ENCODE measurements at regions not wholly inside any gene's neighbourhood (a gene's known extent, or its start where the extent isn't known, plus 50 kb on each side); places are given as distances from the start of the nearest gene placed in this dataset.

GRCh38 chr2:10242998-10243925 lies 59.4 kb upstream of the HPCAL1 start:
- ChIA-PET CTCF (no interaction called here), POLR2A (no interaction called here), RAD21 (ENCODE audit: low non-redundant PET in 1 of 2, low total read pairs in 2 of 2, uncharacterized antibody in 2 of 2, unreplicated experiment in 2 of 2) (no interaction called here)
- Histone ChIP-seq H2AFZ (ENCODE audit: low read depth, low read length, poor library complexity, severe bottlenecking) (no peak overlapping the region), H3K79me2 (ENCODE audit: insufficient read depth, low read length) (no peaks in the 10 kb centered on the region), H3K27ac (ENCODE audit: low read depth, low read length) (no peak overlapping the region), H3K27me3 (ENCODE audit: insufficient read depth, low read length) (no peaks in the 10 kb centered on the region), H3K4me1 (ENCODE audit: control insufficient read depth in 1 of 2, insufficient read depth in 2 of 2, low read length in 2 of 2) (no peaks in the 10 kb centered on the region), H3K4me2 (ENCODE audit: low read length) (no peak overlapping the region), H3K36me3 (ENCODE audit: control insufficient read depth in 1 of 2, insufficient read depth in 2 of 2, low read length in 2 of 2) (no peaks in the 10 kb centered on the region), H3K9ac (ENCODE audit: low read length) (no peak overlapping the region), H3K9me2 (ENCODE audit: insufficient read depth) (no peaks in the 10 kb centered on the region), H3K4me3 (replicated peaks in 1 of 2; ENCODE audit: low read depth in 1 of 2, low read length in 2 of 2) (no peak overlapping the region), H4K20me1 (ENCODE audit: insufficient read depth) (no peaks in the 10 kb centered on the region), H3K9me3 (ENCODE audit: control insufficient read depth in 1 of 2, insufficient read depth in 1 of 2, low read depth in 1 of 2, low read length in 2 of 2) (no peaks in the 10 kb centered on the region)
- TF ChIP-seq TCF7L2 (IDR thresholded peaks at IDR 0.05; ENCODE audit: borderline replicate concordance, extremely low read depth, insufficient read depth, insufficient read length), result no peak
- TF ChIP-seq EZH2 (IDR thresholded peaks at IDR 0.05), result no peak
- TF ChIP-seq SIN3A (IDR thresholded peaks at IDR 0.05; ENCODE audit: low read depth), result no peak
- TF ChIP-seq YY1 (IDR thresholded peaks at IDR 0.05; ENCODE audit: extremely low read depth, insufficient replicate concordance, low read depth, low read length), result no peak
- no peak for TF ChIP-seq POLR2A (IDR thresholded peaks at IDR 0.05; ENCODE audit: borderline replicate concordance, extremely low read depth, insufficient read depth, insufficient read length)
- TF ChIP-seq EGR1 (IDR thresholded peaks at IDR 0.05; ENCODE audit: low read depth), result no peak
- no peak for TF ChIP-seq SP1 (IDR thresholded peaks at IDR 0.05; ENCODE audit: low read depth)
- TF ChIP-seq JUND (IDR thresholded peaks at IDR 0.05), result no peak
- TF ChIP-seq SRF (IDR thresholded peaks at IDR 0.05; ENCODE audit: low read depth), result no peak
- intact Hi-C loops (cut with micrococcal nuclease), result no loop called here
- DNase-seq (ENCODE audit: low read depth, low spot score) (no peak), ATAC-seq (no peak)
- no TSS peak for BruUV-seq (replicated peaks)

DNA sequence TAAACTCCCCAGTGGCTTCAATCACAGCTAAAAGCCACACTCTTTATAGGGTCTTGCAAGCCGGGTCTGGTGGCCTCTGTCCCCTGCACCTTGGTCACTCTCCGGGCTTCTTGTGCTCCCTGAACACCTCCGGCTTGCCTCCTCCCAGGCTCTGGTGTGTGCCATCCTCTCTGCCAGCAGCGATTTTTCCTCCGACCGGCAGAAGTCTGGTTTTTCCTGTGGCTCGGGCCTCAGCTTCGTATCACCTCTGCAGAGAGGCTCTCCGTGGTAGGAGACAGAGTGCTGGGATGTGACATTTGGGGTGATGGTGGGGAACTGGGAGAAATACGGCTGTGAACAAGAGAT lies 58.8 kb upstream of the HPCAL1 start:
- Histone ChIP-seq H3K36me3 (ENCODE audit: control insufficient read depth in 1 of 2, insufficient read depth in 2 of 2, low read length in 2 of 2) (no peaks in the 10 kb centered on the region), H3K9me3 (ENCODE audit: control insufficient read depth in 1 of 2, insufficient read depth in 1 of 2, low read depth in 1 of 2, low read length in 2 of 2) (no peaks in the 10 kb centered on the region), H4K20me1 (ENCODE audit: insufficient read depth) (no peaks in the 10 kb centered on the region), H3K79me2 (ENCODE audit: insufficient read depth, low read length) (no peaks in the 10 kb centered on the region), H2AFZ (ENCODE audit: low read depth, low read length, poor library complexity, severe bottlenecking) (no peak overlapping the region), H3K9ac (ENCODE audit: low read length) (no peak overlapping the region), H3K4me1 (ENCODE audit: control insufficient read depth in 1 of 2, insufficient read depth in 2 of 2, low read length in 2 of 2) (no peaks in the 10 kb centered on the region), H3K27ac (ENCODE audit: low read depth, low read length) (no peak overlapping the region), H3K4me3 (replicated peaks in 1 of 2; ENCODE audit: low read depth in 1 of 2, low read length in 2 of 2) (no peak overlapping the region), H3K9me2 (ENCODE audit: insufficient read depth) (no peaks in the 10 kb centered on the region), H3K27me3 (ENCODE audit: insufficient read depth, low read length) (no peaks in the 10 kb centered on the region), H3K4me2 (ENCODE audit: low read length) (no peak overlapping the region)
- BruUV-seq (replicated peaks), result no TSS peak
- intact Hi-C loops (cut with micrococcal nuclease), result no loop called here
- RAD21 ChIA-PET (ENCODE audit: low non-redundant PET in 1 of 2, low total read pairs in 2 of 2, uncharacterized antibody in 2 of 2, unreplicated experiment in 2 of 2), result no interaction called here
- ATAC-seq, result no peak
- DNase-seq (ENCODE audit: low read depth, low spot score), result no peak
- POLR2A ChIA-PET, result no interaction called here
- CTCF ChIA-PET, result no interaction called here
- TF ChIP-seq FOSL1 (IDR thresholded peaks at IDR 0.05; ENCODE audit: low read depth) (no peak), ELF1 (IDR thresholded peaks at IDR 0.05; ENCODE audit: borderline replicate concordance, low read depth) (no peak), YY1 (IDR thresholded peaks at IDR 0.05; ENCODE audit: extremely low read depth, insufficient replicate concordance, low read depth, low read length) (no peak), ZNF274 (IDR thresholded peaks at IDR 0.05; ENCODE audit: low read depth, low read length) (no peak), CTCF (IDR thresholded peaks at IDR 0.05 in 2 of 3, conservative IDR thresholded peaks at IDR 0.05 in 1 of 3; ENCODE audit: borderline replicate concordance in 1 of 3, insufficient read depth in 1 of 3, low read depth in 2 of 3, low read length in 2 of 3) (no peak), EGR1 (IDR thresholded peaks at IDR 0.05; ENCODE audit: low read depth) (no peak), POLR2AphosphoS5 (IDR thresholded peaks at IDR 0.05; ENCODE audit: low read depth, low read length) (no peak), SRF (IDR thresholded peaks at IDR 0.05; ENCODE audit: low read depth) (no peak), SP1 (IDR thresholded peaks at IDR 0.05; ENCODE audit: low read depth) (no peak), CEBPB (IDR thresholded peaks at IDR 0.05; ENCODE audit: low read depth) (no peak)
